GM19043 (cell line): ENCODE measurements at regions not wholly inside any gene's neighbourhood (a gene's known extent, or its start where the extent isn't known, plus 50 kb on each side); places are given as distances from the start of the nearest gene placed in this dataset.
A peak's percentile ranks its signal among the peaks of the same experiment; 100 is the strongest.
"Not testable (repeated sequence)": the region's sequence is repeated elsewhere in the genome, so short reads cannot be mapped to it uniquely, and the experiment has no call there.

Experiments
- ATAC-seq: cut with Tn5 transposase; IDR thresholded peaks from one replicate; pipeline ENCODE4 v1.9.1; 2021; ENCODE audit warnings: low read depth; ENCODE audit not compliant: unreplicated experiment

GRCh38 chr11:109480251-109480650 lies 58.3 kb downstream of the C11orf87 start:
- no peak for ATAC-seq

GRCh38 chr11:109486129-109486528 lies 64.1 kb downstream of the C11orf87 start:
- no peak for ATAC-seq

- no peak for ATAC-seq
Measured at GRCh38 chr11:109490953-109491635, 69.1 kb downstream of the C11orf87 start.

- ATAC-seq, result no peak
Measured at GRCh38 chr11:109506115-109506514, 84.1 kb downstream of the C11orf87 start.

GRCh38 chr11:109507331-109507730 lies 85.3 kb downstream of the C11orf87 start:
- ATAC-seq, result no peak

GRCh38 chr11:109507836-109508561 lies 86.0 kb downstream of the C11orf87 start:
- no peak for ATAC-seq

- ATAC-seq, result no peak
Measured at GRCh38 chr11:109508943-109509342, 87.0 kb downstream of the C11orf87 start.

- ATAC-seq, result no peak
Measured at GRCh38 chr11:109510316-109510715, 88.3 kb downstream of the C11orf87 start.

- no peak for ATAC-seq
Measured at GRCh38 chr11:109511598-109511997, 89.6 kb downstream of the C11orf87 start.

GRCh38 chr11:109512249-109512648 lies 90.3 kb downstream of the C11orf87 start:
- ATAC-seq, result no peak

GRCh38 chr11:109512680-109513079 lies 90.7 kb downstream of the C11orf87 start:
- no peak for ATAC-seq

- peak; percentile 46 for ATAC-seq
Measured at GRCh38 chr11:109514313-109515018, 92.5 kb downstream of the C11orf87 start.

- ATAC-seq, result no peak
Measured at GRCh38 chr11:109519253-109519652, 97.3 kb downstream of the C11orf87 start.

GRCh38 chr11:109521571-109522086 lies 99.6 kb downstream of the C11orf87 start:
- ATAC-seq, result no peak

- no peak for ATAC-seq
Measured at GRCh38 chr11:109522116-109522755, 100.2 kb downstream of the C11orf87 start.

- not testable (repeated sequence) for ATAC-seq
Measured at GRCh38 chr11:109525636-109526035, 103.6 kb downstream of the C11orf87 start.

- no peak for ATAC-seq
Measured at GRCh38 chr11:109526061-109526460, 104.1 kb downstream of the C11orf87 start.

- no peak for ATAC-seq
Measured at GRCh38 chr11:109526931-109527330, 104.9 kb downstream of the C11orf87 start.

GRCh38 chr11:109527496-109527895 lies 105.5 kb downstream of the C11orf87 start:
- ATAC-seq, result no peak

GRCh38 chr11:109547356-109548027 lies 125.5 kb downstream of the C11orf87 start:
- no peak for ATAC-seq
